Fibroblast of villous mesenchyme (primary cell): ENCODE measurements at regions not wholly inside any gene's neighbourhood (a gene's known extent, or its start where the extent isn't known, plus 50 kb on each side); places are given as distances from the start of the nearest gene placed in this dataset.
"Not testable (repeated sequence)": the region's sequence is repeated elsewhere in the genome, so short reads cannot be mapped to it uniquely, and the experiment has no call there.

Source experiments
- DNase-seq: peaks from one replicate; pipeline ENCODE4 v3.0.0-alpha.2; 2010; ENCODE audit warnings: low read depth
- H3K4me3 ChIP-seq: 2 replicates; pipeline ENCODE4 v1.5.1; 2011; ENCODE audit warnings: low read depth, mild to moderate bottlenecking, low read length
- CTCF ChIP-seq: IDR thresholded peaks from 2 replicates; pipeline ENCODE4 v1.5.1; 2012; ENCODE audit warnings: low read depth, mild to moderate bottlenecking, low read length; ENCODE audit not compliant: insufficient read depth

DNA sequence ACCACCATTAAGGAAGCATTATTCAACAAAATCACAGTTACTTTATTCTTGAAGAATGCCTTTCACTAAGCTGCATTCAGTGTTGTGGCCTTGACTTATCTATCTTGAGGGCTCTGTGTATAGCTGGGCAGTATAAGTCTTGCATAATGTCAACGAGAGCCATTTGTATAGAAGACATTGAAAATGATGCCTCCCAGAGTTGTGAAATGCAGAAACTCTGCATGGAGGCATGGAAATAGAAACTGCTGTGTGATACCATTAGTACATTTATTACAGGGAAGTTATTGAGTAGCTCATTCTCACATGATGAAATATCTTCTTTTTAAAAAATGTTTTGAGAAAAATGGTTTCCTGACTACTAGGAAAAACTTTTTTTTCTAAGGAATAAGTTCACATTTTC lies 111.4 kb upstream of the SNX7 start:
- TF ChIP-seq CTCF = no peak
- no peak overlapping the region for H3K4me3 ChIP-seq
- no peak for DNase-seq

DNA sequence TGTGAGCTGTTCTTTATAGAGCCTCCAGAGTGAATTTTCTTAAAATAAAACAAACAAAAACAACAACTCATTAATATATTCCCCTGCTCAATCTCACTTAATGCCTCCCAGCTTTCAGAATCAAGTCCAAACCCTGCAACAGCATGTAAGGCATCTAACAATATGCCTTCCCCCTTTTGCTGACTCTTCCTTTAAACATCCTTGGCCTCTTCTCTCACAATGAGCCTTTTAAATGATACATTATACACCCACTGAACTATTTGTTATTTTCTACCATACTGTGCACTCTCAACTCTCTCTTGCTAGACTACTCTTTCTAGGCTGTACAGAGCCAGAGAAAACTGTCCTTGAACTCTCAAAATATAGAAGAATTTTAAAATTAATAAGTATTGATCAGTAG lies 115.2 kb upstream of the SNX7 start:
- TF ChIP-seq CTCF = no peak
- no peak for DNase-seq
- no peak overlapping the region for H3K4me3 ChIP-seq

GRCh38 chr1:98538106-98538505 lies 123.4 kb upstream of the SNX7 start:
- TF ChIP-seq CTCF = no peak
- DNase-seq = no peak
- no peak overlapping the region for H3K4me3 ChIP-seq

DNA sequence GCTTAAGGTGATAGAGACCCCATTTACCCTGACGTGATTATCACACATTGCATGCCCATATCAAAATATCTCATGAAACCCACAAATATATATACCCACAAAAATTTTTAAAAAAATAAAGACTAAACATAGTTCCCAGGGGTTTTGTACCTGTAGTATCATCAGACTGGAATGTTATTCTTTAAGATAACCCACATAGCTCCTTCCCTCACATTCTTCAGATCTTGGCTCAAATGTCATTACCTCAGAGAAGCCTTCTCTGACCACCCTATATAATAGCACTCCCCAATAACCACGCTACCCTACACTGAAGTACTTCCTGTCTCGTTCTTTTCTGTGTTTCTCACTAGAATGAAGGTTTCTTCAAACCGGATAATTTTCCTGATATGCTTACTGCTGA lies 138.3 kb upstream of the SNX7 start:
- H3K4me3 ChIP-seq = no peak overlapping the region
- no peak for TF ChIP-seq CTCF
- DNase-seq = no peak

GRCh38 chr1:98516306-98516705 lies 145.2 kb upstream of the SNX7 start:
- H3K4me3 ChIP-seq = no peak overlapping the region
- no peak for TF ChIP-seq CTCF
- DNase-seq = no peak

DNA sequence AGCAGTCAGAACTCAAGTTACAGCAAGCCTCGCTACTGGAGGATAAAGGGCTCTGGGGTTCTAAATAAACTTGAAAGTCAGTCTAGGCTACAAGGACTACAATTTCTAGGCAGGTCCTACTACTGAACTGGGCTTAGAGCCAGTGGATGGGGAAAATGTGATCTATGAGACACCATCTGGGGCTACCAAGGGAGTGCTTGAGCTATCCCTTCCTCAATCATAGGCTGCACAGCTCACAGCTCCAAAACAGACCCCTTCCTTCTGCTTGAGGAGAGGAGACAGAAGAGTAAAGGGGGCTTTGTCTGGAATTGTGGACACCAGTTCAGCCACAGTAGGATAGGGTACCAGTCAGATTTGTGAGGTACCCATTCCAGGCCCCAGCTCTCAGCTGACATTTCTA lies 145.8 kb upstream of the SNX7 start:
- DNase-seq = no peak

DNA sequence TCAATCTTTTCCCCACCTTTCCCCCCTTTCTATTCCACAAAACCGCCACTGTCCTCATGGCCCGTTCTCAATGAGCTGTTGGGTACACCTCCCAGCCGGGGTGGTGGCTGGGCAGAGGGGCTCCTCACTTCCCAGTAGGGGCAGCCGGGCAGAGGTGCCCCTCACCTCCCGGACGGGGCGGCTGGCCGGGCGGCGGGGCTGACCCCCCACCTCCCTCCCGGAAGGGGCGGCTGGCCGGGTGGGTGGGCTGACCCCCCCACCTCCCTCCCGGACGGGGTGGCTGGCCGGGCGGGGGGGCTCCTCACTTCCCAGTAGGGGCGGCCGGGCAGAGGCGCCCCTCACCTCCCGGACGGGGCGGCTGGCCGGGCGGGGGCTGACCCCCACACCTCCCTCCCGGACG lies 149.3 kb upstream of the SNX7 start:
- H3K4me3 ChIP-seq, DNase-seq: not testable (repeated sequence)

More for the DNA sequence above, 145.8 kb upstream of the SNX7 start:
- H3K4me3 ChIP-seq = no peak overlapping the region
- no peak for TF ChIP-seq CTCF
